CD14-positive monocyte (primary cell): ENCODE measurements at regions not wholly inside any gene's neighbourhood (a gene's known extent, or its start where the extent isn't known, plus 50 kb on each side); places are given as distances from the start of the nearest gene placed in this dataset.

ENCODE experiments used
- DNase-seq, 3 donors: peaks; one replicate each; pipeline ENCODE4 v3.0.0-alpha.2; 2011 to 2022
- H2AFZ ChIP-seq: 2 replicates; pipeline ENCODE4 v1.6.0; 2012; ENCODE audit warnings: mild to moderate bottlenecking, low read depth, low read length, inconsistent platforms; ENCODE audit not compliant: insufficient read depth, poor library complexity, severe bottlenecking
- H3K27ac ChIP-seq, 2 donors: 1 replicate in 1 of 2; 2 replicates in 1 of 2; pipeline ENCODE4 v1.5.1; 2012 to 2013; ENCODE audit warnings: low read length in 2 of 2, control low read depth in 1 of 2, inconsistent platforms in 1 of 2, low read depth in 1 of 2, mild to moderate bottlenecking in 1 of 2
- H3K27me3 ChIP-seq, 2 donors: one replicate each; pipeline versions ENCODE4 v1.6.0 to v1.6.1; 2011 to 2013; ENCODE audit warnings: low read length in 2 of 2; ENCODE audit not compliant: control insufficient read depth in 2 of 2, insufficient read depth in 2 of 2
- H3K36me3 ChIP-seq, 2 donors: replicated peaks in 1 of 2; 1 replicate in 1 of 2; 2 replicates in 1 of 2; pipeline versions ENCODE4 v1.5.1 to v1.6.1; 2012 to 2013; ENCODE audit warnings: low read length in 2 of 2, control low read depth in 1 of 2, inconsistent platforms in 1 of 2, mild to moderate bottlenecking in 1 of 2; ENCODE audit not compliant: insufficient read depth in 2 of 2, control insufficient read depth in 1 of 2
- H3K4me1 ChIP-seq, 2 donors: 1 replicate in 1 of 2; 2 replicates in 1 of 2; pipeline versions ENCODE4 v1.5.1 to v1.6.1; 2012 to 2013; ENCODE audit warnings: low read length in 2 of 2, control low read depth in 1 of 2, inconsistent platforms in 1 of 2, mild to moderate bottlenecking in 1 of 2, moderate library complexity in 1 of 2; ENCODE audit not compliant: insufficient read depth in 2 of 2, control insufficient read depth in 1 of 2
- H3K4me2 ChIP-seq: replicated peaks from 2 replicates; pipeline ENCODE3; 2012; ENCODE audit warnings: low read length, moderate library complexity, mild to moderate bottlenecking; ENCODE audit not compliant: poor library complexity, severe bottlenecking; ENCODE audit errors: extremely low read depth
- H3K4me3 ChIP-seq, 3 experiments: fragments of 200-600 bp in 1 of 3; sonication (generic) in 1 of 3; replicated peaks in 1 of 3; 1 replicate in 2 of 3; 2 replicates in 1 of 3; pipeline ENCODE4 v1.5.1; 2011 to 2013; ENCODE audit warnings: low read length in 3 of 3, mild to moderate bottlenecking in 3 of 3, control low read depth in 2 of 3, low read depth in 2 of 3, inconsistent platforms in 1 of 3, moderate library complexity in 1 of 3
- H3K79me2 ChIP-seq: 2 replicates; pipeline ENCODE4 v1.6.0; 2012; ENCODE audit warnings: mild to moderate bottlenecking, control low read depth, inconsistent platforms, low read length, moderate library complexity; ENCODE audit not compliant: insufficient read depth
- H3K9ac ChIP-seq: 2 replicates; pipeline ENCODE4 v1.6.0; 2017; ENCODE audit warnings: low read length, mild to moderate bottlenecking; ENCODE audit not compliant: insufficient read depth, poor library complexity, severe bottlenecking
- H3K9me3 ChIP-seq, 2 donors: replicated peaks in 1 of 2; 1 replicate in 1 of 2; 2 replicates in 1 of 2; pipeline versions ENCODE4 v1.5.1 to v1.6.1; 2012 to 2013; ENCODE audit warnings: low read length in 2 of 2, control low read depth in 1 of 2; ENCODE audit not compliant: control insufficient read depth in 1 of 2, insufficient read depth in 1 of 2
- H4K20me1 ChIP-seq: 2 replicates; pipeline ENCODE4 v1.6.0; 2012; ENCODE audit warnings: mild to moderate bottlenecking, low read length, control low read depth, moderate library complexity; ENCODE audit not compliant: insufficient read depth
- H3K27ac Mint-ChIP-seq, 7 donors: one replicate each; pipeline ENCODE4 v1.8.0; 2020; ENCODE audit warnings: mild to moderate bottlenecking in 7 of 7, mixed read lengths in 7 of 7, moderate library complexity in 6 of 7, inconsistent platforms in 2 of 7
- H3K27me3 Mint-ChIP-seq, 3 donors: one replicate each; pipeline ENCODE4 v1.8.0; 2021 to 2022; ENCODE audit warnings: low read depth in 3 of 3, mild to moderate bottlenecking in 3 of 3, mixed read lengths in 3 of 3, moderate library complexity in 3 of 3, inconsistent platforms in 1 of 3
- H3K36me3 Mint-ChIP-seq, 2 donors: one replicate each; pipeline ENCODE4 v1.8.0; 2020; ENCODE audit warnings: mixed read lengths in 2 of 2, inconsistent platforms in 1 of 2, mild to moderate bottlenecking in 1 of 2
- H3K4me1 Mint-ChIP-seq: one replicate; pipeline ENCODE4 v1.8.0; 2020; ENCODE audit warnings: mild to moderate bottlenecking, mixed read lengths
- H3K4me3 Mint-ChIP-seq, 2 donors: one replicate each; pipeline ENCODE4 v1.8.0; 2020; ENCODE audit warnings: mild to moderate bottlenecking in 2 of 2, mixed read lengths in 2 of 2, moderate library complexity in 1 of 2
- H3K9me3 Mint-ChIP-seq, 7 donors: one replicate each; pipeline ENCODE4 v1.8.0; 2020 to 2022; ENCODE audit warnings: mixed read lengths in 7 of 7, mild to moderate bottlenecking in 6 of 7, moderate library complexity in 6 of 7, inconsistent platforms in 2 of 7
- CTCF ChIP-seq: fragments of 200-600 bp; IDR thresholded peaks from one replicate; pipeline ENCODE4 v1.8.0; 2022; ENCODE audit warnings: antibody characterized with exemption, mild to moderate bottlenecking
- WGBS: methylation state at CpG from one replicate; pipeline ENCODE4 v1.1.5; 2013; ENCODE audit warnings: missing lambda C conversion rate; ENCODE audit not compliant: insufficient coverage; 5-methylcytosine and 5-hydroxymethylcytosine counted together
- intact Hi-C, 2 donors: fragments of 100-400 bp; cut with micrococcal nuclease; formaldehyde crosslinking; loops; one replicate each; pipeline versions ENCODE4 v1.15.0 to v1.15.1; 2023

- peaks cover 0 to 4% (median 2%) of the 10 kb centered on the region in 7 donors for H3K9me3 Mint-ChIP-seq
- intact Hi-C loops: no loop called here
- no CpG with 5 or more reads among the region's 3 CpGs for WGBS
- H3K4me3 Mint-ChIP-seq: no peak overlapping the region
- no peak overlapping the region for H3K9ac ChIP-seq
- no peaks in the 10 kb centered on the region for H3K9me3 ChIP-seq
- H3K36me3 ChIP-seq: no peaks in the 10 kb centered on the region
- no peak for TF ChIP-seq CTCF
- no peak overlapping the region for H3K27ac Mint-ChIP-seq
- no peaks in the 10 kb centered on the region for H3K36me3 Mint-ChIP-seq
- DNase-seq: no peak
- H3K4me2 ChIP-seq: no peak overlapping the region
- no peaks in the 10 kb centered on the region for H3K79me2 ChIP-seq
- H3K27ac ChIP-seq: no peak overlapping the region
- no peak overlapping the region for H3K4me3 ChIP-seq
- no peaks in the 10 kb centered on the region for H3K4me1 Mint-ChIP-seq
- no peak overlapping the region for H2AFZ ChIP-seq
- no peaks in the 10 kb centered on the region for H3K4me1 ChIP-seq
- H3K27me3 ChIP-seq: no peaks in the 10 kb centered on the region
- no peaks in the 10 kb centered on the region for H4K20me1 ChIP-seq
- no peaks in the 10 kb centered on the region for H3K27me3 Mint-ChIP-seq
Observed at GRCh38 chr18:32847691-32848090, 74.9 kb upstream of the KLHL14 start.

DNA sequence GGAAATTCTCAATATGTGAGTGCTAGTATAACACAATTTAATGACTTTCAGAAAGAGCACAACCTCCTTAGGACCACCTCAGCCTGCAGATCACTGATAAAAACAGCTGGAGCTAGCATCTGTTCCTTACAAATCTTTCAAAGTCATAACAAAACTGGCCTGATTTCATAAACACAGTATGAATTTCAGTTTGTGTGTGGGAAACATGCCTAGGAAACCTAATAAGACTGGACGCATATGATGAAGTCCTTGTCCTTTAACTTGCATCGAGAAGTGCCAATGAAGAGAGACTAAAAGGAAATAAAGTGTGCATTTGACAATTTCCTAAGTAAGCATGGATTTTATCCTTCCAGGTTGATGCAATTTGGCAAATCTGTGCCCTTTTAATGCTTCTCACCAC is 74.1 kb upstream of the KLHL14 start:
- no peak overlapping the region for H2AFZ ChIP-seq
- no peak overlapping the region for H3K4me2 ChIP-seq
- no peak for TF ChIP-seq CTCF
- Mint-ChIP-seq H3K4me1 (no peaks in the 10 kb centered on the region), H3K27ac (no peak overlapping the region), H3K27me3 (no peaks in the 10 kb centered on the region), H3K36me3 (no peaks in the 10 kb centered on the region), H3K4me3 (no peak overlapping the region), H3K9me3 (peaks cover 0 to 6% (median 2%) of the 10 kb centered on the region in 7 donors)
- WGBS: 80% methylated on average over 1 of the region's 2 CpGs
- H4K20me1 ChIP-seq: no peaks in the 10 kb centered on the region
- H3K79me2 ChIP-seq: no peaks in the 10 kb centered on the region
- H3K27ac ChIP-seq: no peak overlapping the region
- no peak overlapping the region for H3K4me3 ChIP-seq
- no peaks in the 10 kb centered on the region for H3K9me3 ChIP-seq
- H3K4me1 ChIP-seq: no peaks in the 10 kb centered on the region
- no peaks in the 10 kb centered on the region for H3K36me3 ChIP-seq
- no peak for DNase-seq
- intact Hi-C loops: no loop called here
- no peak overlapping the region for H3K9ac ChIP-seq
- H3K27me3 ChIP-seq: no peaks in the 10 kb centered on the region
